ENCODE measurements at regions not wholly inside any gene's neighbourhood (a gene's known extent, or its start where the extent isn't known, plus 50 kb on each side); places are given as distances from the start of the nearest gene placed in this dataset.

GRCh38 chr1:112797224-112797623, 82.1 kb upstream of the PPM1J start:
- WGBS (ENCODE audit: insufficient coverage): no CpG with 5 or more reads among the region's 2 CpGs

GRCh38 chr1:112794654-112795239, 79.6 kb upstream of the PPM1J start:
- no peak overlapping the region for H3K9ac ChIP-seq (ENCODE audit: insufficient read depth, low read length, poor library complexity, severe bottlenecking)
- H3K9me3 Mint-ChIP-seq: peaks cover 0 to 1% (median 0%) of the 10 kb centered on the region in 7 donors
- no peak overlapping the region for H2AFZ ChIP-seq (ENCODE audit: insufficient read depth, low read depth, low read length, poor library complexity, severe bottlenecking)
- no peaks in the 10 kb centered on the region for H3K36me3 ChIP-seq (replicated peaks in 1 of 2; ENCODE audit: control insufficient read depth in 1 of 2, insufficient read depth in 2 of 2, low read length in 2 of 2)
- no peak for DNase-seq
- TF ChIP-seq CTCF (IDR thresholded peaks at IDR 0.05): no peak
- H3K27ac Mint-ChIP-seq: no peak overlapping the region
- no peaks in the 10 kb centered on the region for H3K4me1 ChIP-seq (ENCODE audit: control insufficient read depth in 1 of 2, insufficient read depth in 2 of 2, low read length in 2 of 2)
- H3K27me3 ChIP-seq (ENCODE audit: control insufficient read depth in 2 of 2, insufficient read depth in 2 of 2, low read length in 2 of 2): no peaks in the 10 kb centered on the region
- H3K4me3 Mint-ChIP-seq: no peak overlapping the region
- no peaks in the 10 kb centered on the region for H3K36me3 Mint-ChIP-seq
- no peak overlapping the region for H3K27ac ChIP-seq (ENCODE audit: low read depth in 1 of 2, low read length in 2 of 2)
- no peak overlapping the region for H3K4me2 ChIP-seq (replicated peaks; ENCODE audit: extremely low read depth, low read length, poor library complexity, severe bottlenecking)
- intact Hi-C loops (cut with micrococcal nuclease): no loop called here
- H3K79me2 ChIP-seq (ENCODE audit: insufficient read depth, low read length): no peaks in the 10 kb centered on the region
- no peak overlapping the region for H3K4me3 ChIP-seq (replicated peaks in 1 of 3; ENCODE audit: low read depth in 2 of 3, low read length in 3 of 3)
- H4K20me1 ChIP-seq (ENCODE audit: insufficient read depth, low read length): no peaks in the 10 kb centered on the region
- H3K27me3 Mint-ChIP-seq (ENCODE audit: low read depth in 3 of 3): peaks cover 3 to 13% (median 11%) of the 10 kb centered on the region in 3 donors
- WGBS (ENCODE audit: insufficient coverage): no CpG with 5 or more reads among the region's 4 CpGs
- H3K4me1 Mint-ChIP-seq: no peaks in the 10 kb centered on the region
- no peaks in the 10 kb centered on the region for H3K9me3 ChIP-seq (replicated peaks in 1 of 2; ENCODE audit: control insufficient read depth in 1 of 2, insufficient read depth in 1 of 2, low read length in 2 of 2)

More at GRCh38 chr1:112797224-112797623, 82.1 kb upstream of the PPM1J start:
- no peak overlapping the region for H3K4me3 ChIP-seq (replicated peaks in 1 of 3; ENCODE audit: low read depth in 2 of 3, low read length in 3 of 3)
- H3K9ac ChIP-seq (ENCODE audit: insufficient read depth, low read length, poor library complexity, severe bottlenecking): no peak overlapping the region
- H4K20me1 ChIP-seq (ENCODE audit: insufficient read depth, low read length): no peaks in the 10 kb centered on the region
- H3K27ac Mint-ChIP-seq: no peak overlapping the region
- no peaks in the 10 kb centered on the region for H3K4me1 ChIP-seq (ENCODE audit: control insufficient read depth in 1 of 2, insufficient read depth in 2 of 2, low read length in 2 of 2)
- H3K36me3 Mint-ChIP-seq: no peaks in the 10 kb centered on the region
- no peak overlapping the region for H3K4me2 ChIP-seq (replicated peaks; ENCODE audit: extremely low read depth, low read length, poor library complexity, severe bottlenecking)
- intact Hi-C loops (cut with micrococcal nuclease): no loop called here
- TF ChIP-seq CTCF (IDR thresholded peaks at IDR 0.05): no peak
- no peak for DNase-seq
- H3K27me3 ChIP-seq (ENCODE audit: control insufficient read depth in 2 of 2, insufficient read depth in 2 of 2, low read length in 2 of 2): no peaks in the 10 kb centered on the region
- peaks cover 4 to 9% (median 5%) of the 10 kb centered on the region in 3 donors for H3K27me3 Mint-ChIP-seq (ENCODE audit: low read depth in 3 of 3)
- H3K79me2 ChIP-seq (ENCODE audit: insufficient read depth, low read length): no peaks in the 10 kb centered on the region
- H3K4me3 Mint-ChIP-seq: no peak overlapping the region
- peaks cover 0 to 1% (median 0%) of the 10 kb centered on the region in 7 donors for H3K9me3 Mint-ChIP-seq
- no peaks in the 10 kb centered on the region for H3K4me1 Mint-ChIP-seq
- H3K9me3 ChIP-seq (replicated peaks in 1 of 2; ENCODE audit: control insufficient read depth in 1 of 2, insufficient read depth in 1 of 2, low read length in 2 of 2): no peaks in the 10 kb centered on the region
- no peaks in the 10 kb centered on the region for H3K36me3 ChIP-seq (replicated peaks in 1 of 2; ENCODE audit: control insufficient read depth in 1 of 2, insufficient read depth in 2 of 2, low read length in 2 of 2)
- no peak overlapping the region for H3K27ac ChIP-seq (ENCODE audit: low read depth in 1 of 2, low read length in 2 of 2)
- H2AFZ ChIP-seq (ENCODE audit: insufficient read depth, low read depth, low read length, poor library complexity, severe bottlenecking): no peak overlapping the region
